ENCODE measurements at regions not wholly inside any gene's neighbourhood (a gene's known extent, or its start where the extent isn't known, plus 50 kb on each side); places are given as distances from the start of the nearest gene placed in this dataset.

DNA sequence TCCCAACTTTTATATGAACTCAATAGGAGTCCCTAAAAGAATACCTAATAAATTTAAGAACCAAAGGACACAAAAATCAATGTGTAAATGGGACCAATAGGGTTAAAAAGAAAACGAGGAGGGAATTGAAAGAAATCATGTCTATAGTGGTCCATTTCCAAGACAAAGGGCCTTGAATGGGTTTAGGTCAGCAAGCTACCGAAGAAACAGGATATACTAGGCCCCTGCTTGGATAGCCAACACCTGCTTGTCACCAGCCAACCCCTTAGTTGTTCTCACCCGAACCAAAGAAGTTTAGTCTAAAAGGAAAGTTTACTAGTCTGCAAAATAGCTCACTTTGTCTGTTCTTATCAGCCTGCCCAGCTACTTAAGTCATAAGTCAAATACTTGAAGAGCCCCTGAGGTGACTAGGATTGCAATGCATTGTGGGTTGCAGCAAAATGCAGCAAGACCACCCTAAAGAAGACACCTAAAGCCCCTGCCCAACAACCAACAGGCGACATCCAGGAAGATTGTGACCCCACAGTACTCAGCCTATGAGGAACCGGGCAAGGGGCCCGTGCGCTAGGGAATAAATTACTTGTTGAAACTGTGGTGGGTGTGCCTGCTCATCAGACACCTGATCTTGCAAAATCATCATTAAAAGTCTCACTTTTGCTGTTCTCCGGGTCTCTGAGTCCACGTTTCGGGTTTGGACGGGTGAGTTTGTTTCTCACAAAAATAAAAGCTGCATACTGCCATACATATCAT lies 183.9 kb upstream of the PPP1R26 start:
- Histone ChIP-seq H3K36me3 (no peaks in the 10 kb centered on the region), H3K27me3 (peaks cover 0 to 26% of the 10 kb centered on the region in 2 donors), H3K9me3 (no peaks in the 10 kb centered on the region), H3K27ac (no peak overlapping the region), H3K4me3 (no peak overlapping the region), H3K4me1 (no peaks in the 10 kb centered on the region)
- DNase-seq (ENCODE audit: low spot score in 2 of 2) = no peak
- TF ChIP-seq, protein P1, sequence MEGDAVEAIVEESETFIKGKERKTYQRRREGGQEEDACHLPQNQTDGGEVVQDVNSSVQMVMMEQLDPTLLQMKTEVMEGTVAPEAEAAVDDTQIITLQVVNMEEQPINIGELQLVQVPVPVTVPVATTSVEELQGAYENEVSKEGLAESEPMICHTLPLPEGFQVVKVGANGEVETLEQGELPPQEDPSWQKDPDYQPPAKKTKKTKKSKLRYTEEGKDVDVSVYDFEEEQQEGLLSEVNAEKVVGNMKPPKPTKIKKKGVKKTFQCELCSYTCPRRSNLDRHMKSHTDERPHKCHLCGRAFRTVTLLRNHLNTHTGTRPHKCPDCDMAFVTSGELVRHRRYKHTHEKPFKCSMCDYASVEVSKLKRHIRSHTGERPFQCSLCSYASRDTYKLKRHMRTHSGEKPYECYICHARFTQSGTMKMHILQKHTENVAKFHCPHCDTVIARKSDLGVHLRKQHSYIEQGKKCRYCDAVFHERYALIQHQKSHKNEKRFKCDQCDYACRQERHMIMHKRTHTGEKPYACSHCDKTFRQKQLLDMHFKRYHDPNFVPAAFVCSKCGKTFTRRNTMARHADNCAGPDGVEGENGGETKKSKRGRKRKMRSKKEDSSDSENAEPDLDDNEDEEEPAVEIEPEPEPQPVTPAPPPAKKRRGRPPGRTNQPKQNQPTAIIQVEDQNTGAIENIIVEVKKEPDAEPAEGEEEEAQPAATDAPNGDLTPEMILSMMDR (IDR thresholded peaks at IDR 0.05) = no peak
- TF ChIP-seq POLR2A (IDR thresholded peaks at IDR 0.05) (no peak), POLR2AphosphoS5 (IDR thresholded peaks at IDR 0.05) (no peak)
- intact Hi-C loops (cut with DNase I; ENCODE audit: low total_unique reads) = no loop called here

DNA sequence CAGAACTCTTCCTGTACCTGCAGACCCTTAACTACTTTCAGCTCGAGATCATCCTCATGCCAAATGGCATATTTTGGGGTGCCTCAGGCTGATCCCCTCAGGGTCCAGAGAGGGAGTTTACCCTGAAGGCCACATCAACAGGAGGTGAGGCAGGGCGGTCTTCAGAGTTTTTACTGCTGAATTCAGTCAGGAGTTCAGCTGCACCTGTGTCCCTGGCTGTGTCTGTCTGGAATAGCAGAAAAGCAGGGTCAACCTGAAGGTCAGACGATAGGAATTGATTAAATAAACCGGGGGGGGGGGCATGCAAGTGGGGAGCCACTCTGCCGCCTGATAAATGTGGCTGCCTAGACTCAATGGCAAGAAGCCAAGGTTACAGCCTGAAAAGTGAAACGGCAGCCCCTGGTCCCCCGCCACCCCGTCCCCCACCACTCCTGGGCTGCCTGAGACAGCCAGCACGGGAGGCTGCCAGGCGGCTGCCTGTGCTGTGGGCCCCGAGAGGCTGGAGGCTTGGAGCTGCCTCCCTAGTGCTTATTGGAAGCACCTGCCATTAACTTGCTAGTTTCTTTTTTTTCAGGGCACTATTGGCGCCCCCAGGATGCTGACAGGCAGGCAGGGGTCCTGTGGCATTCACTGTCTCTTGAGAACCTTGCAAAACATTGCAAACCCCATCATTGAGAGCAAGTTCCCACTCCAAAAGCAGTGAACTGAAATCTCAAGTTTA lies 182.7 kb upstream of the PPP1R26 start:
- H3K27me3 ChIP-seq = peaks cover 0 to 37% of the 10 kb centered on the region in 2 donors
- H3K4me1 ChIP-seq = no peaks in the 10 kb centered on the region
- no peaks in the 10 kb centered on the region for H3K9me3 ChIP-seq
- H3K36me3 ChIP-seq = no peaks in the 10 kb centered on the region
- intact Hi-C loops (cut with DNase I; ENCODE audit: low total_unique reads) = no loop called here
- H3K27ac ChIP-seq = no peak overlapping the region
- H3K4me3 ChIP-seq = no peak overlapping the region
- TF ChIP-seq POLR2AphosphoS5 (IDR thresholded peaks at IDR 0.05) = no peak
- TF ChIP-seq POLR2A (IDR thresholded peaks at IDR 0.05) = no peak
- TF ChIP-seq, protein P1 (IDR thresholded peaks at IDR 0.05) = no peak
- no peak for DNase-seq (ENCODE audit: low spot score in 2 of 2)

DNA sequence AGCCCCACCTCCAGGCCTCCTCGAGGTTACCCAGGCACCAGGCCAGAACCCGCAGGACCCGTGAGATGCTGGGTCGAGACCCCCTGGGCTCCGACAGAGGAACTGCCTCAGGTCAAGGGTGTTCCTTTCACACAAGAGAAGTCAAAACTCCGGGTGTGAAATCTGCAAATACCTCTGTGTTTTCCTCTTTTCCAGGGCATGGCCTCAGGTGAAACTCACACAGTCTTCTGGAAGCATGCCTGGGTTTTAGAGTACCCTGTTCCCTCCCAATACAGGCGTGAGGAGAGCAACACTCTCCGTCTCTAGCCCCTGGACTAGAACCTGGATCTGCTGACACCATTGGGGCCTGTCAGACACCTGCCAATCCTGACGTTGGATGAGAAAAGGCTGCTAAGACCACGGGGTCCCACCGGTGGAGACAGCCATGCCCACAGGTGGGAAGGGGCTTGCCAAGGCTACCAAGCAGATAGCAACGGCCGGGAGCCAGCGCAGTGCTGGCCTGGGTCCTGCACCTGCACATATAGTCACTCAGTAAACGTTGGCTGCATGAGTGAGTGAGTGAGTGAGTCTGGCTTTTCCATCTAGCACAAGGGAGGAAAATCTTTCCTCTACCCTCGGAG lies 182.0 kb upstream of the PPP1R26 start:
- H3K27me3 ChIP-seq = peaks cover 0 to 44% of the 10 kb centered on the region in 2 donors
- no peaks in the 10 kb centered on the region for H3K36me3 ChIP-seq
- no peak overlapping the region for H3K27ac ChIP-seq
- intact Hi-C loops (cut with DNase I; ENCODE audit: low total_unique reads) = no loop called here
- H3K4me1 ChIP-seq = no peaks in the 10 kb centered on the region
- no peak for DNase-seq (ENCODE audit: low spot score in 2 of 2)
- TF ChIP-seq POLR2AphosphoS5 (IDR thresholded peaks at IDR 0.05) (no peak), POLR2A (IDR thresholded peaks at IDR 0.05) (no peak)
- TF ChIP-seq, protein P1 (IDR thresholded peaks at IDR 0.05) = no peak
- no peaks in the 10 kb centered on the region for H3K9me3 ChIP-seq
- no peak overlapping the region for H3K4me3 ChIP-seq

DNA sequence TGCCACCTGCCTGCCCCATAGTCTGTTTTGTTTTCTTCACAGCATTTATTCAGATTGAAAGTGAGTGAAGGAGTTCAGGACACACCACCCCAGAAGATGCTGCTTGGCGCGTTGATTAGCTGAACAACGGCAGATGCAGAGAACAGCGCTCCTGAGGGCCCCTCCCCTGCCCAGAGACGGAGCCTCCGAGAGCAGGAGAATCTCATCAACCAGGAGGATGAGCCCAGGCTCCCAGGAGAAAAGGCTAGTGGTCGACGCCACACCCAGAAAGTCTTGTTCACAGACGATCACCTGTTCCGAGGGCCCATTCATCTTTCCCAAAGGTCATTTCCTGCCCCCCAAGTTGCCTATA lies 180.4 kb upstream of the PPP1R26 start:
- H3K36me3 ChIP-seq = no peaks in the 10 kb centered on the region
- DNase-seq (ENCODE audit: low spot score in 2 of 2) = no peak
- H3K27ac ChIP-seq = no peak overlapping the region
- no peak for TF ChIP-seq POLR2A (IDR thresholded peaks at IDR 0.05)
- TF ChIP-seq, protein P1 (IDR thresholded peaks at IDR 0.05) = no peak
- no peak for TF ChIP-seq POLR2AphosphoS5 (IDR thresholded peaks at IDR 0.05)
- intact Hi-C loops (cut with DNase I; ENCODE audit: low total_unique reads) = no loop called here
- no peaks in the 10 kb centered on the region for H3K4me1 ChIP-seq
- no peaks in the 10 kb centered on the region for H3K9me3 ChIP-seq
- H3K4me3 ChIP-seq = no peak overlapping the region
- peaks cover 0 to 50% of the 10 kb centered on the region in 2 donors for H3K27me3 ChIP-seq

Data from breast epithelium (tissue), 4 donors.